H1 (cell line): ENCODE measurements at regions not wholly inside any gene's neighbourhood (a gene's known extent, or its start where the extent isn't known, plus 50 kb on each side); places are given as distances from the start of the nearest gene placed in this dataset.

Experiments used
- CTCF ChIA-PET: fragments of 300-600 bp; sonication (Branson Sonifier 250); formaldehyde crosslinking; loops from one replicate; lab custom pipeline; 2021; ENCODE audit not compliant: partially characterized antibody; lab: Charles Lee
- POLR2A ChIA-PET: fragments of 300-600 bp; sonication (Branson Sonifier 250); formaldehyde crosslinking; loops from one replicate; lab custom pipeline; 2021; ENCODE audit warnings: inconsistent platforms; ENCODE audit not compliant: partially characterized antibody; lab: Charles Lee
- DNase-seq, 2 experiments: peaks; one replicate each; pipeline versions ENCODE4 v3.0.0 to v3.0.0-alpha.2; 2010 to 2022; ENCODE audit warnings: low spot score in 2 of 2, low read depth in 1 of 2, mixed read lengths in 1 of 2
- FAIRE-seq: peaks from 2 replicates; lab custom pipeline; 2011; peaks lifted over from hg19 to GRCh38; lab: Jason Lieb, UNC
- H2AFZ ChIP-seq: 2 replicates; pipeline ENCODE4 v1.8.1; 2012; ENCODE audit warnings: low read length, inconsistent platforms
- H2AK5ac ChIP-seq: 2 replicates; pipeline ENCODE4 v1.6.1; 2013; ENCODE audit warnings: low read depth, low read length
- H2BK120ac ChIP-seq: replicated peaks from 2 replicates; pipeline ENCODE3; 2013; ENCODE audit warnings: low read depth, low read length, inconsistent platforms
- H2BK12ac ChIP-seq: 2 replicates; pipeline ENCODE4 v1.6.1; 2013; ENCODE audit warnings: low read depth, low read length
- H2BK15ac ChIP-seq: 2 replicates; pipeline ENCODE4 v1.6.1; 2013; ENCODE audit warnings: low read length
- H2BK20ac ChIP-seq: 2 replicates; pipeline ENCODE4 v1.6.1; 2013; ENCODE audit warnings: low read length
- H2BK5ac ChIP-seq: 2 replicates; pipeline ENCODE4 v1.6.1; 2013; ENCODE audit warnings: low read depth, low read length
- H3K14ac ChIP-seq: 2 replicates; pipeline ENCODE4 v1.6.1; 2013; ENCODE audit warnings: inconsistent platforms; ENCODE audit not compliant: insufficient read length
- H3K18ac ChIP-seq: 2 replicates; pipeline ENCODE4 v1.6.1; 2013; ENCODE audit warnings: low read length; ENCODE audit errors: extremely low read depth
- H3K23ac ChIP-seq: 2 replicates; pipeline ENCODE4 v1.6.1; 2013; ENCODE audit warnings: inconsistent platforms; ENCODE audit not compliant: insufficient read length
- H3K23me2 ChIP-seq: 2 replicates; pipeline ENCODE4 v1.6.1; 2013; ENCODE audit warnings: low read depth, low read length
- H3K27ac ChIP-seq: 2 replicates; pipeline ENCODE4 v1.6.1; 2011; ENCODE audit warnings: low read depth, low read length, inconsistent platforms
- H3K27me3 ChIP-seq, 4 experiments: replicated peaks in 1 of 4; 1 replicate in 1 of 4; 2 replicates in 3 of 4; pipeline versions ENCODE4 v1.6.1 to v1.8.1; 2011 to 2013; ENCODE audit warnings: low read length in 3 of 4, mild to moderate bottlenecking in 3 of 4, inconsistent platforms in 2 of 4, mixed read lengths in 2 of 4, moderate library complexity in 1 of 4; ENCODE audit not compliant: control insufficient read depth in 3 of 4, insufficient read depth in 3 of 4; ENCODE audit errors: extremely low read depth in 1 of 4
- H3K36me3 ChIP-seq, 4 experiments: 2 replicates each; pipeline versions ENCODE4 v1.6.1 to v1.8.1; 2011 to 2013; ENCODE audit warnings: mild to moderate bottlenecking in 4 of 4, low read length in 3 of 4, moderate library complexity in 2 of 4, control low read depth in 1 of 4, inconsistent platforms in 1 of 4; ENCODE audit not compliant: insufficient read depth in 4 of 4, control insufficient read depth in 2 of 4
- H3K4ac ChIP-seq: replicated peaks from 2 replicates; pipeline ENCODE3; 2013; ENCODE audit warnings: low read length, low read depth, mixed read lengths, inconsistent platforms; ENCODE audit not compliant: insufficient read length
- H3K4me1 ChIP-seq, 4 experiments: replicated peaks in 1 of 4; 1 replicate in 1 of 4; 2 replicates in 3 of 4; pipeline versions ENCODE4 v1.6.1 to v1.8.1; 2011 to 2013; ENCODE audit warnings: low read length in 3 of 4, inconsistent platforms in 2 of 4, mixed read lengths in 1 of 4; ENCODE audit not compliant: insufficient read depth in 4 of 4, control insufficient read depth in 3 of 4
- H3K4me2 ChIP-seq, 2 experiments: 2 replicates each; pipeline versions ENCODE4 v1.6.1 to v1.8.1; 2011 to 2013; ENCODE audit warnings: low read depth in 2 of 2, low read length in 2 of 2, control low read depth in 1 of 2, inconsistent platforms in 1 of 2, mild to moderate bottlenecking in 1 of 2; ENCODE audit not compliant: insufficient read depth in 1 of 2
- H3K4me3 ChIP-seq, 4 experiments: fragments of 200-600, 300-600 bp in 1 of 4; sonication (generic), shearing (Covaris generic), sonication (Bioruptor Twin) in 1 of 4; 2 replicates each; pipeline versions ENCODE4 v1.5.1 to v1.8.1; 2011 to 2016; ENCODE audit warnings: low read length in 4 of 4, low read depth in 3 of 4, control low read depth in 2 of 4, inconsistent platforms in 2 of 4, mild to moderate bottlenecking in 2 of 4, mixed read lengths in 1 of 4, moderate library complexity in 1 of 4; ENCODE audit not compliant: insufficient read depth in 2 of 4; ENCODE audit errors: extremely low read depth in 1 of 4
- H3K56ac ChIP-seq: replicated peaks from 2 replicates; pipeline ENCODE3; 2013; ENCODE audit warnings: low read depth, mild to moderate bottlenecking, mixed read lengths, low read length, inconsistent platforms; ENCODE audit not compliant: insufficient read length
- H3K79me1 ChIP-seq: 2 replicates; pipeline ENCODE4 v1.6.1; 2013; ENCODE audit warnings: low read depth, low read length, control low read depth
- H3K79me2 ChIP-seq, 2 experiments: 2 replicates each; pipeline versions ENCODE4 v1.6.1 to v1.8.1; 2012 to 2013; ENCODE audit warnings: low read length in 2 of 2, mild to moderate bottlenecking in 2 of 2, inconsistent platforms in 1 of 2; ENCODE audit not compliant: insufficient read depth in 2 of 2, control insufficient read depth in 1 of 2
- H3K9ac ChIP-seq, 4 experiments: replicated peaks in 1 of 4; 1 replicate in 1 of 4; 2 replicates in 3 of 4; pipeline versions ENCODE4 v1.6.1 to v1.8.1; 2011 to 2013; ENCODE audit warnings: low read depth in 3 of 4, low read length in 3 of 4, control low read depth in 2 of 4, mild to moderate bottlenecking in 2 of 4, moderate library complexity in 2 of 4, inconsistent platforms in 1 of 4; ENCODE audit errors: extremely low read depth in 1 of 4
- H3K9me3 ChIP-seq, 2 experiments: 2 replicates each; pipeline versions ENCODE4 v1.6.1 to v1.8.1; 2012 to 2013; ENCODE audit warnings: mild to moderate bottlenecking in 2 of 2, moderate library complexity in 2 of 2, control low read depth in 1 of 2, inconsistent platforms in 1 of 2, low read depth in 1 of 2, low read length in 1 of 2, mixed read lengths in 1 of 2; ENCODE audit not compliant: insufficient read depth in 2 of 2
- H4K20me1 ChIP-seq, 2 experiments: replicated peaks in 1 of 2; 2 replicates each; pipeline versions ENCODE3 to v1.8.1; 2011 to 2013; ENCODE audit warnings: inconsistent platforms in 2 of 2, low read length in 2 of 2, mild to moderate bottlenecking in 1 of 2; ENCODE audit not compliant: insufficient read depth in 2 of 2, control insufficient read depth in 1 of 2
- H4K5ac ChIP-seq: 2 replicates; pipeline ENCODE4 v1.6.1; 2013; ENCODE audit warnings: low read length, low read depth, mixed read lengths, inconsistent platforms; ENCODE audit not compliant: insufficient read length
- H4K8ac ChIP-seq: 2 replicates; pipeline ENCODE4 v1.8.0; 2013; ENCODE audit warnings: mild to moderate bottlenecking, moderate library complexity, low read length, inconsistent platforms; ENCODE audit not compliant: insufficient read depth; ENCODE audit errors: extremely low read depth
- H4K91ac ChIP-seq: replicated peaks from 2 replicates; pipeline ENCODE3; 2013; ENCODE audit warnings: low read length, mixed read lengths, inconsistent platforms; ENCODE audit not compliant: insufficient read length
- JUND ChIP-seq: IDR thresholded peaks from 2 replicates; pipeline ENCODE4 v1.6.1; 2011; ENCODE audit warnings: mild to moderate bottlenecking, improper control_type of control experiment, low read length
- MAFK ChIP-seq: IDR thresholded peaks from 2 replicates; pipeline ENCODE4 v1.6.1; 2012; ENCODE audit warnings: low read depth, mild to moderate bottlenecking, improper control_type of control experiment, low read length
- POU5F1 ChIP-seq: IDR thresholded peaks from 2 replicates; pipeline ENCODE4 v1.6.1; 2011; ENCODE audit warnings: low read depth, mild to moderate bottlenecking, low read length, moderate library complexity
- TAF7 ChIP-seq: optimal IDR thresholded peaks from 2 replicates; pipeline ENCODE3; 2011; ENCODE audit warnings: low read depth, mild to moderate bottlenecking, inconsistent platforms, low read length, moderate library complexity, borderline replicate concordance
- TF ChIP-seq, protein P1 (sequence below): IDR thresholded peaks from 2 replicates; pipeline ENCODE4 v1.6.1; 2011; ENCODE audit warnings: low read depth, mild to moderate bottlenecking, low read length; ENCODE audit not compliant: insufficient read depth

DNA sequence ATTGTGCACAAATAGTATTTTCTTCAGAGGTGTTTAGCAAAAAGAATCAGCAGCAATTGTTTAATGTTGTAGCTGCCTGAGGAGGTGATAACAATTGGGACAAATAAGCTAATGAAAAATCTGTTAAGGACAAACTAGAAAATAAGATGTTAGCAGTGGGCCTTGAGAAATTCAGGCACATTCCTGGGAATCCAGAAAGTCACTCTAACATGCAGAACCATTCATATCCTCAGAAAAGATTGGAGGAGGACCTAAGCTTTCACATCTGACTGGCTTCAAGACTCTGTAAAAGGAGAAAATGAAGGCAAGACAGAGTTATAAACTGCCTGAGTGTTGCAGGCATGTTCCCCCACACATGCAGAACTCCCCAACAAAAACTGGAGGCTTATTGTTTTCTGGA lies 353.5 kb upstream of the RGPD4 start:
- Histone ChIP-seq H2BK20ac (no peak overlapping the region), H2BK5ac (no peak overlapping the region), H2BK12ac (no peak overlapping the region), H3K4ac (no peak overlapping the region), H3K36me3 (0 out of 8 replicates have a peak, but pooled peaks cover 0 to 3% (median 0%) of the 10 kb centered on the region in 4 experiments), H3K18ac (no peak overlapping the region), H4K20me1 (no peaks in the 10 kb centered on the region), H4K5ac (no peak overlapping the region), H3K14ac (no peak overlapping the region), H3K79me1 (no peaks in the 10 kb centered on the region), H3K4me1 (no peaks in the 10 kb centered on the region), H4K8ac (no peak overlapping the region), H3K27me3 (no peaks in the 10 kb centered on the region), H2BK120ac (no peak overlapping the region), H2AK5ac (no peak overlapping the region), H3K4me3 (no peak overlapping the region), H3K56ac (no peak overlapping the region), H3K9me3 (peaks cover 3 to 8% of the 10 kb centered on the region in 2 experiments; a peak in 2 of 4 replicates), H3K4me2 (no peak overlapping the region), H2BK15ac (no peak overlapping the region), H3K9ac (no peak overlapping the region), H3K79me2 (no peaks in the 10 kb centered on the region), H3K27ac (no peak overlapping the region), H4K91ac (no peak overlapping the region), H2AFZ (no peak overlapping the region), H3K23ac (no peak overlapping the region), H3K23me2 (no peaks in the 10 kb centered on the region)
- CTCF ChIA-PET: no interaction called here
- POLR2A ChIA-PET: no interaction called here
- no peak for DNase-seq
- TF ChIP-seq JUND (no peak), TAF7 (no peak), MAFK (no peak), POU5F1 (no peak)
- TF ChIP-seq, protein P1, sequence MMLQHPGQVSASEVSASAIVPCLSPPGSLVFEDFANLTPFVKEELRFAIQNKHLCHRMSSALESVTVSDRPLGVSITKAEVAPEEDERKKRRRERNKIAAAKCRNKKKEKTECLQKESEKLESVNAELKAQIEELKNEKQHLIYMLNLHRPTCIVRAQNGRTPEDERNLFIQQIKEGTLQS: no peak
- no peak for FAIRE-seq
